HCT116 (cell line): ENCODE measurements at regions not wholly inside any gene's neighbourhood (a gene's known extent, or its start where the extent isn't known, plus 50 kb on each side); places are given as distances from the start of the nearest gene placed in this dataset.

ENCODE experiments used
- ATAC-seq: fragments of 200-7000 bp; cut with Tn5 transposase; 2 replicates; pipeline ENCODE4 v1.9.1; 2020; ENCODE audit warnings: mild to moderate bottlenecking, moderate library complexity
- BruUV-seq: library from RNA; stranded (reverse); fragments of 400-500 nt; replicated peaks from 2 replicates; lab custom pipeline; 2021; lab: Mats Ljungman, UMichigan
- CTCF ChIA-PET: fragments of 300-600 bp; sonication (Branson Sonifier 250); formaldehyde crosslinking; loops from one replicate; lab custom pipeline; 2021; ENCODE audit warnings: antibody characterized with exemption; lab: Charles Lee
- POLR2A ChIA-PET: fragments of 300-600, 350-600 bp; sonication (Branson Sonifier 250); formaldehyde crosslinking; loops from one replicate; lab custom pipeline; 2021; ENCODE audit warnings: antibody characterized with exemption; lab: Charles Lee
- RAD21 ChIA-PET, 2 experiments: fragments of 300-600 bp; sonication (Branson Sonifier 250); formaldehyde crosslinking; loops; one replicate each; lab custom pipeline; 2023; ENCODE audit warnings: low total read pairs in 2 of 2; ENCODE audit not compliant: uncharacterized antibody in 2 of 2, unreplicated experiment in 2 of 2, low non-redundant PET in 1 of 2; lab: Charles Lee
- DNase-seq: peaks from one replicate; pipeline ENCODE4 v3.0.0-alpha.2; 2010; ENCODE audit warnings: low read depth, low spot score
- H2AFZ ChIP-seq: fragments of 200-600 bp; shearing (Covaris generic), sonication (generic); 2 replicates; pipeline ENCODE4 v1.6.1; 2017; ENCODE audit warnings: low read depth, mixed run types, mixed read lengths, antibody characterized with exemption, low read length; ENCODE audit not compliant: poor library complexity, severe bottlenecking
- H3K27ac ChIP-seq: 2 replicates; pipeline ENCODE4 v1.5.1; 2012; ENCODE audit warnings: low read depth, low read length
- H3K27me3 ChIP-seq: fragments of 200-600 bp; sonication (generic); 2 replicates; pipeline ENCODE4 v1.6.1; 2016; ENCODE audit warnings: mixed run types, low read length, mixed read lengths; ENCODE audit not compliant: insufficient read depth
- H3K36me3 ChIP-seq, 2 experiments: fragments of 200-500 bp in 1 of 2; fragments of 200-600 bp in 1 of 2; sonication (Bioruptor generic) in 1 of 2; sonication (generic) in 1 of 2; 2 replicates each; pipeline versions ENCODE4 v1.5.1 to v1.6.1; 2014 to 2016; ENCODE audit warnings: low read length in 2 of 2, inconsistent platforms in 1 of 2, mixed read lengths in 1 of 2, mixed run types in 1 of 2; ENCODE audit not compliant: insufficient read depth in 2 of 2, control insufficient read depth in 1 of 2
- H3K4me1 ChIP-seq, 2 experiments: fragments of 200-600 bp in 1 of 2; sonication (generic) in 1 of 2; 2 replicates each; pipeline versions ENCODE4 v1.5.1 to v1.6.1; 2012 to 2017; ENCODE audit warnings: low read length in 2 of 2, inconsistent platforms in 1 of 2, mild to moderate bottlenecking in 1 of 2, mixed read lengths in 1 of 2, mixed run types in 1 of 2, moderate library complexity in 1 of 2; ENCODE audit not compliant: insufficient read depth in 2 of 2, control insufficient read depth in 1 of 2
- H3K4me2 ChIP-seq: fragments of 200-600 bp; sonication (generic); 2 replicates; pipeline ENCODE4 v1.6.1; 2017; ENCODE audit warnings: mixed run types, low read length, mixed read lengths
- H3K4me3 ChIP-seq, 2 experiments: fragments of 200-600 bp in 1 of 2; sonication (generic) in 1 of 2; replicated peaks in 1 of 2; 2 replicates each; pipeline ENCODE4 v1.5.1; 2011 to 2016; ENCODE audit warnings: low read length in 2 of 2, control low read depth in 1 of 2, low read depth in 1 of 2, mild to moderate bottlenecking in 1 of 2, mixed read lengths in 1 of 2, mixed run types in 1 of 2
- H3K79me2 ChIP-seq: fragments of 200-600 bp; sonication (generic); 2 replicates; pipeline ENCODE4 v1.6.1; 2017; ENCODE audit warnings: mild to moderate bottlenecking, mixed run types, low read length, moderate library complexity, mixed read lengths; ENCODE audit not compliant: insufficient read depth
- H3K9ac ChIP-seq: fragments of 200-600 bp; sonication (generic); 2 replicates; pipeline ENCODE4 v1.6.1; 2016; ENCODE audit warnings: low read length, mixed read lengths
- H3K9me2 ChIP-seq: fragments of 200-600 bp; sonication (generic), shearing (Covaris generic); 2 replicates; pipeline ENCODE4 v1.6.1; 2017; ENCODE audit warnings: mixed run types, mild to moderate bottlenecking, moderate library complexity; ENCODE audit not compliant: insufficient read depth
- H3K9me3 ChIP-seq, 2 experiments: fragments of 200-500 bp in 1 of 2; fragments of 200-600 bp in 1 of 2; sonication (Bioruptor generic) in 1 of 2; sonication (generic) in 1 of 2; 2 replicates each; pipeline ENCODE4 v1.6.1; 2014 to 2017; ENCODE audit warnings: low read length in 2 of 2, mixed read lengths in 2 of 2, inconsistent platforms in 1 of 2, low read depth in 1 of 2, mild to moderate bottlenecking in 1 of 2, mixed run types in 1 of 2, moderate library complexity in 1 of 2; ENCODE audit not compliant: control insufficient read depth in 1 of 2, insufficient read depth in 1 of 2
- H4K20me1 ChIP-seq: fragments of 200-600 bp; sonication (generic), shearing (Covaris generic); 2 replicates; pipeline ENCODE4 v1.6.1; 2017; ENCODE audit warnings: mixed run types, mild to moderate bottlenecking, moderate library complexity; ENCODE audit not compliant: insufficient read depth
- EGR1 ChIP-seq: IDR thresholded peaks from 2 replicates; pipeline ENCODE4 v1.6.1; 2012; ENCODE audit warnings: low read depth
- EZH2 ChIP-seq: fragments of 200-600 bp; sonication (generic); IDR thresholded peaks from 2 replicates; pipeline ENCODE4 v1.6.1; 2017; ENCODE audit warnings: antibody characterized with exemption, mixed run types
- EZH2phosphoT487 ChIP-seq: fragments of 200-600 bp; IDR thresholded peaks from 2 replicates; pipeline ENCODE4 v1.6.1; 2018; ENCODE audit warnings: antibody characterized with exemption, borderline replicate concordance
- FOSL1 ChIP-seq: IDR thresholded peaks from 2 replicates; pipeline ENCODE4 v1.6.1; 2012; ENCODE audit warnings: low read depth
- TCF7L2 ChIP-seq: IDR thresholded peaks from 2 replicates; pipeline ENCODE4 v1.7.0; 2011; ENCODE audit warnings: borderline replicate concordance, inconsistent platforms; ENCODE audit not compliant: insufficient read depth, insufficient read length; ENCODE audit errors: extremely low read depth
- ZBTB33 ChIP-seq: IDR thresholded peaks from 2 replicates; pipeline ENCODE4 v1.6.1; 2011; ENCODE audit warnings: mild to moderate bottlenecking, low read length, moderate library complexity; ENCODE audit not compliant: insufficient replicate concordance; ENCODE audit errors: extremely low read depth
- intact Hi-C: fragments of 100-400 bp; cut with micrococcal nuclease; formaldehyde crosslinking; loops from 2 replicates; pipeline ENCODE4 v1.10.0; 2022
- TF ChIP-seq, protein P1 (sequence below): IDR thresholded peaks from 2 replicates; pipeline ENCODE4 v1.6.1; 2012
- TF ChIP-seq, protein P2 (sequence below): IDR thresholded peaks from 2 replicates; pipeline ENCODE4 v1.6.1; 2012

DNA sequence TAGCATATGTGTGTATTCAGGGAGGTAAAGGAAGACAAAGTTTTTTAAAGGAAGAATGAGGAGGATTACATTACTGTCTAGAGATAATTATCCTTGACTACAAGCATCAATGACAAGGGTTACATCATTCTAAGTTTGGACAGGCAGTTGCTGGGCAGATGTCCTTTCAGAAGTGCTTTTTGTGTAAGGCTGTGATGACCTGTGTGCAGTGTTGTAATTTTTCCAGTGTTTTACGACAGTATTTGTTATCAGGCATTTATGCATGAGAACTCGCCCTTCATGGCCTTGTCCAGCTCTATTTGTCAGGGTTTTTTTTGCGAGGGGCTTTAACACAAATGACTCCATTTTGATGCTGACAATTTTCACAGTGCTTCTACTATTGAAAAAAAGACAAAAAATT lies 658.3 kb upstream of the NXPH2 start:
- Histone ChIP-seq H3K4me1 (no peaks in the 10 kb centered on the region), H3K9ac (no peak overlapping the region), H3K4me2 (no peak overlapping the region), H3K9me2 (no peaks in the 10 kb centered on the region), H2AFZ (no peak overlapping the region), H3K79me2 (no peaks in the 10 kb centered on the region), H3K27me3 (no peaks in the 10 kb centered on the region), H3K9me3 (no peaks in the 10 kb centered on the region), H3K36me3 (no peaks in the 10 kb centered on the region), H3K27ac (no peak overlapping the region), H4K20me1 (no peaks in the 10 kb centered on the region), H3K4me3 (no peak overlapping the region)
- ATAC-seq (no peak), DNase-seq (no peak)
- ChIA-PET RAD21 (no interaction called here), CTCF (no interaction called here), POLR2A (no interaction called here)
- no peak for TF ChIP-seq ZBTB33
- TF ChIP-seq, protein P1, sequence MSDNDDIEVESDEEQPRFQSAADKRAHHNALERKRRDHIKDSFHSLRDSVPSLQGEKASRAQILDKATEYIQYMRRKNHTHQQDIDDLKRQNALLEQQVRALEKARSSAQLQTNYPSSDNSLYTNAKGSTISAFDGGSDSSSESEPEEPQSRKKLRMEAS: no peak
- TF ChIP-seq EZH2: no peak
- no peak for TF ChIP-seq EZH2phosphoT487
- no peak for TF ChIP-seq TCF7L2
- TF ChIP-seq, protein P2, sequence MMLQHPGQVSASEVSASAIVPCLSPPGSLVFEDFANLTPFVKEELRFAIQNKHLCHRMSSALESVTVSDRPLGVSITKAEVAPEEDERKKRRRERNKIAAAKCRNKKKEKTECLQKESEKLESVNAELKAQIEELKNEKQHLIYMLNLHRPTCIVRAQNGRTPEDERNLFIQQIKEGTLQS: no peak
- intact Hi-C loops: no loop called here
- no TSS peak for BruUV-seq

DNA sequence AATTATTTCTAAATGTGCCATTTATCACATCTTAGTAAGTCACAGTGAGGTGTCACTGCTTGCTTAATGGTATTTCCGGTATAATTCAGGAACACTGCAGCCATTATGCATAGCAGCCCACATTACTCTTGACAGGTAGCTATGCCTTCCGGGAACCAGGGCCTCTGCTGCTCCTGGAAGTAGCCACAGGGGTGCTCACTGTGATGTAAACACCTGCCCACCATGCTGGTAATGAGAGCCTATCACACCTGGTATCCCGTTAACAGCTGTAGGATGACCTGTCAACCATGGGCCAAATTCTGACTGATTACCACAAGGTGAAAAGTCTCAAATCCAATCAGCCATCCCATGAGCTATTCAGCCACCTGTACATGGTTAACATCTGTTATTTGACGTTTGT lies 647.0 kb upstream of the NXPH2 start:
- intact Hi-C loops: no loop called here
- Histone ChIP-seq H2AFZ (no peak overlapping the region), H3K36me3 (no peaks in the 10 kb centered on the region), H3K9ac (no peak overlapping the region), H3K27ac (no peak overlapping the region), H3K4me1 (no peaks in the 10 kb centered on the region), H3K79me2 (no peaks in the 10 kb centered on the region), H3K4me2 (no peak overlapping the region), H3K4me3 (no peak overlapping the region), H3K27me3 (no peaks in the 10 kb centered on the region), H4K20me1 (no peaks in the 10 kb centered on the region), H3K9me3 (no peaks in the 10 kb centered on the region), H3K9me2 (no peaks in the 10 kb centered on the region)
- CTCF ChIA-PET: no interaction called here
- DNase-seq (no peak), ATAC-seq (no peak)
- POLR2A ChIA-PET: no interaction called here
- no TSS peak for BruUV-seq
- no peak for TF ChIP-seq EGR1
- no peak for TF ChIP-seq FOSL1
- RAD21 ChIA-PET: no interaction called here
